ENCODE measurements at regions not wholly inside any gene's neighbourhood (a gene's known extent, or its start where the extent isn't known, plus 50 kb on each side); places are given as distances from the start of the nearest gene placed in this dataset.
A peak's percentile ranks its signal among the peaks of the same experiment; 100 is the strongest.
"Not testable (repeated sequence)": the region's sequence is repeated elsewhere in the genome, so short reads cannot be mapped to it uniquely, and the experiment has no call there.

GRCh38 chr2:204145263-204145751 lies 208.7 kb downstream of the ICOS start:
- ATAC-seq, result peak; percentile 95

- no peak for ATAC-seq
These were observed 209.2 kb downstream of the ICOS start for GRCh38 chr2:204145791-204146190.

- not testable (repeated sequence) for ATAC-seq
These were observed 210.5 kb downstream of the ICOS start for GRCh38 chr2:204147040-204147439.

- no peak for ATAC-seq
These were observed 214.2 kb downstream of the ICOS start for GRCh38 chr2:204150721-204151120.

GRCh38 chr2:204152616-204153015 lies 216.1 kb downstream of the ICOS start:
- ATAC-seq, result no peak

- no peak for ATAC-seq
These were observed 218.3 kb downstream of the ICOS start for GRCh38 chr2:204154863-204155262.

- ATAC-seq, result no peak
These were observed 219.9 kb downstream of the ICOS start for GRCh38 chr2:204156456-204156855.

GRCh38 chr2:204157684-204158083 lies 221.1 kb downstream of the ICOS start:
- no peak for ATAC-seq

- no peak for ATAC-seq
These were observed 223.0 kb downstream of the ICOS start for GRCh38 chr2:204159526-204159925.

- ATAC-seq, result no peak
These were observed 224.4 kb downstream of the ICOS start for GRCh38 chr2:204160989-204161388.

GRCh38 chr2:204161886-204162285 lies 225.3 kb downstream of the ICOS start:
- ATAC-seq, result no peak

- no peak for ATAC-seq
These were observed 230.4 kb downstream of the ICOS start for GRCh38 chr2:204166961-204167360.

- ATAC-seq, result not testable (repeated sequence)
These were observed 231.1 kb downstream of the ICOS start for GRCh38 chr2:204167670-204168069.

- ATAC-seq, result no peak
These were observed 233.8 kb downstream of the ICOS start for GRCh38 chr2:204170411-204170810.

GRCh38 chr2:204171432-204172144 lies 235.0 kb downstream of the ICOS start:
- no peak for ATAC-seq

- ATAC-seq, result no peak
These were observed 235.6 kb downstream of the ICOS start for GRCh38 chr2:204172145-204172600.

- ATAC-seq, result no peak
These were observed 237.5 kb downstream of the ICOS start for GRCh38 chr2:204174034-204174433.

GRCh38 chr2:204175552-204176271 lies 239.1 kb downstream of the ICOS start:
- ATAC-seq, result no peak

- ATAC-seq, result no peak
These were observed 239.7 kb downstream of the ICOS start for GRCh38 chr2:204176306-204176705.

- ATAC-seq, result no peak
These were observed 240.9 kb downstream of the ICOS start for GRCh38 chr2:204177251-204177976.

- peak; percentile 23 for ATAC-seq
These were observed 241.5 kb downstream of the ICOS start for GRCh38 chr2:204177977-204178522.

- ATAC-seq, result peak; percentile 48
These were observed 244.1 kb downstream of the ICOS start for GRCh38 chr2:204180649-204181048.

- peak; percentile 33 for ATAC-seq
These were observed 247.0 kb downstream of the ICOS start for GRCh38 chr2:204183608-204184007.
